BLaER1 (cell line): ENCODE measurements at regions not wholly inside any gene's neighbourhood (a gene's known extent, or its start where the extent isn't known, plus 50 kb on each side); places are given as distances from the start of the nearest gene placed in this dataset.

Experiments
- H3K27ac ChIP-seq: shearing (Covaris generic); formaldehyde crosslinking; 2 replicates; pipeline ENCODE4 v1.8.1; 2022
- H3K27me3 ChIP-seq: shearing (Covaris generic); formaldehyde crosslinking; 2 replicates; pipeline ENCODE4 v1.8.1; 2022
- H3K36me3 ChIP-seq: shearing (Covaris generic); formaldehyde crosslinking; 2 replicates; pipeline ENCODE4 v1.8.1; 2022
- H3K4me1 ChIP-seq: shearing (Covaris generic); formaldehyde crosslinking; 2 replicates; pipeline ENCODE4 v1.8.1; 2022
- H3K4me2 ChIP-seq: shearing (Covaris generic); formaldehyde crosslinking; 2 replicates; pipeline ENCODE4 v1.8.1; 2022
- H3K4me3 ChIP-seq: shearing (Covaris generic); formaldehyde crosslinking; 2 replicates; pipeline ENCODE4 v1.8.1; 2022
- H3K9ac ChIP-seq: shearing (Covaris generic); formaldehyde crosslinking; 2 replicates; pipeline ENCODE4 v1.8.1; 2022
- H3K9me3 ChIP-seq: shearing (Covaris generic); formaldehyde crosslinking; 2 replicates; pipeline ENCODE4 v1.8.1; 2022
- H4K20me1 ChIP-seq: shearing (Covaris generic); formaldehyde crosslinking; 2 replicates; pipeline ENCODE4 v1.8.1; 2022
- Cebpa-rat ChIP-seq: shearing (Covaris generic); IDR thresholded peaks from 2 replicates; pipeline ENCODE4 v1.8.1; 2022

DNA sequence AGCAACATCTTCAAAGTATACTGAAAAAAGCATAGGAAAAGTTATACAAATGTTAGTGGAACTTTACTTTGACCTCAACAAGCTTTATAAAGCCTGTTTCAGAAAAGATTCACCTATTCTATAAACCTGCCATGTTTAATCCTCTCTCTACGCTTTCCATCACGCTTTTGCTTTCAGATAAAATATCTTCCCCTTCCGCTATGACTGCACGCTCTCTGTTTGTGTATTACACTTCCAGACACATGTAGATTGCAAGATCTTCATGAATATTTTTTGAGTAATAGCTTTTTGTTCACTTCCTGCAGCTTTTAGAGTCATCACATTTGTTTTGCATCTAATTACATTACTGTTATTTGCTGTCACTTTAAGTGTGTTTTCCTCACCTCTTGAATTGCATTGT lies 271.4 kb downstream of the RASSF9 start:
- Histone ChIP-seq H3K27ac (no peak overlapping the region), H3K9ac (no peak overlapping the region), H3K4me1 (no peaks in the 10 kb centered on the region), H3K27me3 (no peaks in the 10 kb centered on the region), H3K9me3 (no peaks in the 10 kb centered on the region), H4K20me1 (no peaks in the 10 kb centered on the region), H3K4me2 (no peak overlapping the region), H3K36me3 (no peaks in the 10 kb centered on the region), H3K4me3 (no peak overlapping the region)
- TF ChIP-seq Cebpa-rat = no peak

DNA sequence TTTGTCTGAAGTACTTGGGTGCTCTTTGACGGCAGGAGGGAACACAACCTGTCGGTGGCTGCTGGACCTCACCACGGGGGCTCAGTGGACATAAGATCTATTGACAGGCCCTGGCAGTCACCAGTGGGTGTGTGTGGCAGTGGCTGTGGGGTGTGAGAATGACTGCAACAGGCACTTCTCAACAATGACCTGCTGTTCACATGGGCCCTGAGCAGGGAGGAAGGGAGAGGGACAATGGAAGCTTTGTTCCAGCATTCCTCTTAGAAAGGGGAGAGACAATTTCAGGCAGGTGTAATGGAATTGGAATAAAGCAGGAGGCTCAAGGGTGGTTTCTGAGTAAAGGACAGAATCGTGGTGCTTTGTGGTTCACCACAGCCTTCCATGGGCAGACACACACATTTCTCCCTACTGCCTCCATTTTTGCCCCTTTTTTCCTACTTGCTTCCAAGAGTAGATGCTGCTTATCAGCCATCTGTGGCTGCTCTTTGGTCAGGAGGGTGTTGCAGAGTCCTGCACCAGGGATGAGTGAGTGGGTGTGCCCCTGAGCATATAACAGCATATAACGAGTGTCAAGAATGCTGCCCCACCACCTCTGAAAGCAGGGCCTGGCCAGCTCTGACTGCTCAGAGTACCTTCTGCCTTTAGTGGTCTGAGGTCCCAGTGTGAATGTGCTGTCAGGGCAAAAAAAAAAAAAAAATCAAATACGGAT lies 267.7 kb downstream of the RASSF9 start:
- H3K4me1 ChIP-seq = no peaks in the 10 kb centered on the region
- no peaks in the 10 kb centered on the region for H4K20me1 ChIP-seq
- no peaks in the 10 kb centered on the region for H3K9me3 ChIP-seq
- no peaks in the 10 kb centered on the region for H3K36me3 ChIP-seq
- TF ChIP-seq Cebpa-rat = no peak
- no peaks in the 10 kb centered on the region for H3K27me3 ChIP-seq
- no peak overlapping the region for H3K9ac ChIP-seq
- no peak overlapping the region for H3K27ac ChIP-seq
- H3K4me3 ChIP-seq = no peak overlapping the region
- no peak overlapping the region for H3K4me2 ChIP-seq

DNA sequence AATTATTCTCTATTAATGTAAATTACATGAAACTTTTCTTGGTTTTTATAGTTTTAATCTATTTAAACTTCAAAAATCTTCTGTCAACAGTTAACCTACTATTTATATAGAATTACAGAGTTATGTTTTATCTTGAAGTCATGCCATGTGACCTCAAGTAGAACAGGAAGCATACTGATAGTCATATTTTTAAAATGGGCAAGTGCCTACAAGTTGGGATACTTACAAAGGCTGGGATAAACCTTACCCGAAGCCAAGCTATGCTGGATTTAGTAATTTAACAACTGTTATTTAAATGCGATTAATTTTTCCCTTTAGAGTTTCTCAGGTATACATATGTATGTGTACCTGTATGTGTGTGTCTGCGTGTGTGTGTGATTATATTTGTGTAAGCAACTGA lies 266.9 kb downstream of the RASSF9 start:
- Histone ChIP-seq H3K4me2 (no peak overlapping the region), H4K20me1 (no peaks in the 10 kb centered on the region), H3K9me3 (no peaks in the 10 kb centered on the region), H3K9ac (no peak overlapping the region), H3K4me3 (no peak overlapping the region), H3K36me3 (no peaks in the 10 kb centered on the region), H3K27ac (no peak overlapping the region), H3K4me1 (no peaks in the 10 kb centered on the region), H3K27me3 (no peaks in the 10 kb centered on the region)
- no peak for TF ChIP-seq Cebpa-rat

DNA sequence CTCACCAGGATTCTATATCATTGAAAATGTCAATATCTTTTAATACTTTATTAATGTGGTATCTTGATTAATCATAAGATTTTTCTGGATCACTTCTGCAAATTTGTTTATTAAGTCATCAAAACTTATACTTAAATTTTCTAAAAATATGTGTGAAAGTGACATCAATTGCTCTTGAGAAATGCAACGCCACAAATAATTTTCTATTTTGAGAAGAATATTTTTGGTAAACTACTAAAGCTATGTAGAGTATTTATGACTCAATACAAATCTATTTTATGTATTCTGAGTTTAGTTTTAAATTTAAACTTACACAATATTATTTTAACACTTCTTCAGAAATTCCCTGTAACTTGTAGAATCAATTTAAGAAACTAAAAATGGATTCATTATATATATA lies 263.3 kb downstream of the RASSF9 start:
- H3K9me3 ChIP-seq = no peaks in the 10 kb centered on the region
- no peaks in the 10 kb centered on the region for H3K27me3 ChIP-seq
- no peaks in the 10 kb centered on the region for H4K20me1 ChIP-seq
- no peak overlapping the region for H3K9ac ChIP-seq
- H3K4me1 ChIP-seq = no peaks in the 10 kb centered on the region
- H3K4me2 ChIP-seq = no peak overlapping the region
- no peak overlapping the region for H3K27ac ChIP-seq
- no peak for TF ChIP-seq Cebpa-rat
- no peaks in the 10 kb centered on the region for H3K36me3 ChIP-seq
- no peak overlapping the region for H3K4me3 ChIP-seq

DNA sequence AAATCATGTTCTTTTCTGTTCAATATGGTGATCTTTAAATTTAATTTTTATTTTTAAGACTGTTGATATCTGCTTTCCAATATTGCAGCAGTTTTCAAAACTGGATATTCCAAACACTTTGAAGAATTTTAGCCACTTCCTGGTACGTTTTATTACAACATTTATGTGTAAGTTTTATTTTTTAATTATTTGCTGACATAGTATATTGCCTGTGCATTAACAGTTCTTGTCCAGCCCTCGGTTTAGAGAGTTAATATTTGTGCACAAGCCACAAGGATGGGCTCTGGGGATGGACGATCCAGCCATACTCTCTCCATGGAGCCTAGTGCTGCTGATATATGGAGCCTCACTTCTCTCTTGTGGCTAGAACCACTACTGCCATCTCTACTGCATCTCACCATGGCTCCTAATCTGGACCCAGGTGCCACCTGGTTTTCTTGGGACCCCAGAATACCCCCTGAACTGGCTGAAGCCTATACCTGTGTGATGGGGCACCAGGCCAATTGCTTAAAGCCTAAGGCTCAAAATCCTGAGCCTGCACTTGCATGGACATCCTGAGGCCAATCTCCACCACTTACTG lies 262.5 kb downstream of the RASSF9 start:
- Histone ChIP-seq H3K27me3 (no peaks in the 10 kb centered on the region), H3K9me3 (no peaks in the 10 kb centered on the region), H3K36me3 (no peaks in the 10 kb centered on the region), H3K4me2 (no peak overlapping the region), H4K20me1 (no peaks in the 10 kb centered on the region), H3K4me3 (no peak overlapping the region), H3K4me1 (no peaks in the 10 kb centered on the region), H3K9ac (no peak overlapping the region), H3K27ac (no peak overlapping the region)
- no peak for TF ChIP-seq Cebpa-rat

DNA sequence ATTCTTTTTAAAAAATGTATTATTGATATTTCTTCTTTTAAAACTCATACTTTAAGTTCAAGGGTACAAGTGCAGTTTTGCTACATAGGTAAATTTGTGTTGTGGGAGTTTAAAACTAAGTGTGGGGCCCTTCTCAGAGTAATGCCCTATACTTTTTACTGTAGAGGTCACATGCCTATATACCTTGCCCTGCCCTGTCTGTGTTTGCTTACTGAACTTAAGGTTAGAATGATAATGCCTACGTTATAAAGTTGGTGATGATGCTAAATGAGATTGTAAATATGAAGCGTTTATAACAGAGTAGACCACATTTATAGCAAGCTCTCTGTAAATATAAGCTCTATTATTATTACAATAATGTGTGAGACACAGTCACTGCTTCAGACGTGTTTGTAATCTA lies 261.9 kb downstream of the RASSF9 start:
- no peak for TF ChIP-seq Cebpa-rat
- no peak overlapping the region for H3K27ac ChIP-seq
- no peaks in the 10 kb centered on the region for H3K27me3 ChIP-seq
- H3K4me1 ChIP-seq = no peaks in the 10 kb centered on the region
- no peak overlapping the region for H3K9ac ChIP-seq
- no peaks in the 10 kb centered on the region for H3K36me3 ChIP-seq
- H3K4me3 ChIP-seq = no peak overlapping the region
- H3K9me3 ChIP-seq = no peaks in the 10 kb centered on the region
- no peaks in the 10 kb centered on the region for H4K20me1 ChIP-seq
- H3K4me2 ChIP-seq = no peak overlapping the region

DNA sequence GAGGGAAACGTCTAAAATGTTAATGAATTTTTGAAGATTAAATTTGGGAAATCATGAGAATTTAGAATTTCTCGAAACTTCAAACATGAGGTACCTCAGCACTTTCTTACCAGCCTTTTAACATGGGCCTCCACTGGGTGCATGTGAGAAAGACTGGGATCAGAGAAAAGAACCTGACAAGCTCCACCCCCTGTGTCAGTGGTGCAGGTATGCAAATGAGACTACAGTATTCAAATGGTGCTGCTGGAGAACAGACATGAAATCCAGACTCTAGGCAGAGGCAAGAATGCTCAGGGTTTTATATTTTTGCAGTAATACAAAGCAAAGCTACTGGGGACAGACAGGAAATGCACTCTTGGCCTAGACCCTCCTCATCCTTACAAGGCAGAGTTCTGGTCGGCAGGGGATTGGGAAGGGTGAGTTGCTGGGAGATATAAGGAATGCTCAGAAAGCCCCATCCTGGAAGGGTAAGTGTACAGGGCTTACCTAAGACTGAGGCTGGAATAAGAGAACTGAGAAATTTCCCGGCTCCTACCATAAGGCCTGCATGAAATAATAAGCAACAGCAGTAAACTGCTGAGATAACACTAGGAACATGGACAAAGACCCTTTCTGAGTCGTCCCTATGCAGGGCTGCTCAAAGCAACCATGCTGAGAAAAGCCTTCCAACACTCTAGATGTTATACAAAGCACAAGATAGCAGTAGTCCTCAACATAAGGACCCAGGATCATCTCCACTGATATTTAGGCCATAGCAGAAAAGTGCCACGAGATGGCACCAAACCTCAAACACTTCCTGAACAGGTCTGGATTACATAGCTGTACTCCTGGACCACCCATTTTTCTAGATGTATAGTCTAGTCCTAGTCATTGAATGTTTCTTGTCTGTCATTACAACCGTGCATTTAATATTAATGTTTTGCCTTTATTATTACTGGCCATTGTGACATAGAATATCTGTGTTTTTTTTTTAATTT lies 260.8 kb downstream of the RASSF9 start:
- Histone ChIP-seq H3K27me3 (no peaks in the 10 kb centered on the region), H4K20me1 (no peaks in the 10 kb centered on the region), H3K4me2 (no peak overlapping the region), H3K4me3 (no peak overlapping the region), H3K36me3 (no peaks in the 10 kb centered on the region), H3K4me1 (no peaks in the 10 kb centered on the region), H3K27ac (no peak overlapping the region), H3K9me3 (no peaks in the 10 kb centered on the region), H3K9ac (no peak overlapping the region)
- TF ChIP-seq Cebpa-rat = no peak

DNA sequence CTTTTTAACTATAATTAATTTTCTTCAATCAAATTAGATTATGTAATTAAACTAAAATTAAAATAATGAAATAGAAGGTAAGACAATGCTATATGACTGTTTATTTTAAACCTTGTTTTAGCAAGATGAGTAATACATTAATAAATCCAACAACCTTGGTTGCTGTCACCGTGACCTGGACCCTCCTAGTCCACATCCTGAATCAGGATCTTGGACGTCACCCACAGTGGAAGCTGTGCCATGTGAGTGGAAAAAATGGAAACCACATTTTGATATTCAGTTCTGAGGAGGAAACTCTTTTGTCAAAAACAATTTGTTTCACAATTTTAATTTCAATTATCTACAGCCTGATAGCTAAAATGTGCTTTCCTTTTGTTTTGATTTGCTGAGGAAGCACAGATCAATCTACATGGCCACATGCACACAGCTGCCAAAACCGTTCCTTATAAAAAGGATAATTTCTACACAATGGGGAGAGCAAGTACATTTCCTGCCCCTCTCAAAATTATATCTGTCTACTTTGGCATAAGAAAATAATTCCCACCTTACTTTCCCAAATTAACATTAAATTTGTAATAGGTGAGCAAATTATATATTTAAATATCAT lies 255.5 kb downstream of the RASSF9 start:
- no peak overlapping the region for H3K9ac ChIP-seq
- H4K20me1 ChIP-seq = no peaks in the 10 kb centered on the region
- H3K27ac ChIP-seq = no peak overlapping the region
- no peaks in the 10 kb centered on the region for H3K36me3 ChIP-seq
- TF ChIP-seq Cebpa-rat = no peak
- no peaks in the 10 kb centered on the region for H3K27me3 ChIP-seq
- H3K4me3 ChIP-seq = no peak overlapping the region
- no peaks in the 10 kb centered on the region for H3K4me1 ChIP-seq
- no peak overlapping the region for H3K4me2 ChIP-seq
- H3K9me3 ChIP-seq = no peaks in the 10 kb centered on the region

DNA sequence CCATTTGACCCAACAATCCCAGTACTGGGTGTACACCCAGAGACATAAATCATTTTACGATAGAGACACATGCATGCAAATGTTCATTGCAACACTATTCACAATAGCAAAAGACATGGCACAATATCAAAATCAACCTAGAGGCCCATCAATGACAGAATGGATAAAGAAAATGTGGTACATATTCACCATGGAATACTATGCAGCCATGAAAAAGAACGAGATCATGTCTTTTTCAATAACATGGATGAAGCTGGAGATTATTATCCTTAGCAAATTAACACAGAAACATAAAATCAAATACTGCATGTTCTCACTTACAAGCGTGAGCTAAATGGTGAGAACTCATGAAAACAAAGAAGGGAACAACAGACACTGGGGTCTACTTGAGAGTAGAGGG lies 249.1 kb downstream of the RASSF9 start:
- Histone ChIP-seq H3K4me1 (no peaks in the 10 kb centered on the region), H4K20me1 (no peaks in the 10 kb centered on the region), H3K4me2 (no peak overlapping the region), H3K4me3 (no peak overlapping the region), H3K27ac (no peak overlapping the region), H3K9me3 (no peaks in the 10 kb centered on the region), H3K9ac (no peak overlapping the region), H3K27me3 (no peaks in the 10 kb centered on the region), H3K36me3 (no peaks in the 10 kb centered on the region)
- TF ChIP-seq Cebpa-rat = no peak
